ENCODE measurements at regions not wholly inside any gene's neighbourhood (a gene's known extent, or its start where the extent isn't known, plus 50 kb on each side); places are given as distances from the start of the nearest gene placed in this dataset.

DNA sequence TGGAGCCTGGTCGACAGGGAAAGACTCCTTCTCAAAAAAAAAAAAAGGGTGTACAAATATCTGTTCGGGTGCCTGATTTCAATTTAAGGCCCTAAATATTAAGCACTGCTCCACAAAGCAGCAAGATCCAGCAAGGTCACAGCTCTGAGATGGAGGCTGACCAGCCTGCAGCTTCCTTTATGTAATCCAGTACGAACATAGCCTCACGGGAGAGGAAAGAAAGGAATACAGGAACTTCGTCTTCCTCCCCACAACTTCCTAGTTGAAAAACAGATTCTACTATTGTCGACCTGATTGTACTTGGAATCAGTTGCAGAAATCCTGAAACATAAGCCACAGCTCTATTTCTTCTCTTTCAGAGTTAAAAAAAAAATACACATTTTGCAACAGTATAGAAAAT, 53.5 kb upstream of the TBC1D9 start:
- DNase-seq (ENCODE audit: low read depth, low spot score): no peak

DNA sequence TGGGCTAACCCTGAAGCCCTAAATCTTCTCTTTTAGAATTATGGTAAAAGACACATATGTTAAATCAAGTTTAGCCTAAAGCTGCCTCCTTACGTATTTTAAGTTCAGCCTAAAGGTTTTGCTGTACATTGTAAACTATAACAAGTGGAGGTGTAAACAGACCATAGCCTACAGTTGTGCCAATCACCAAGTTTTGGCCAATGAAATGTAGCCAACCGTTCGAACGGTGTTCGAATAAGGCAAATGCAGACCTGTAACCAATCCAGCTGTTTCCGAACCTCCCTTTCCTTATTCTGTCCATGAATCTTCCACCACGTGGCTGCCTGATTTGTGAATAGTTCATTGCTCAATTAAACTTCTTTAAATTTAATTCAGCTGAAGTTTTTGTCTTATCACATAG, 52.1 kb upstream of the TBC1D9 start:
- no peak for DNase-seq (ENCODE audit: low read depth, low spot score)

DNA sequence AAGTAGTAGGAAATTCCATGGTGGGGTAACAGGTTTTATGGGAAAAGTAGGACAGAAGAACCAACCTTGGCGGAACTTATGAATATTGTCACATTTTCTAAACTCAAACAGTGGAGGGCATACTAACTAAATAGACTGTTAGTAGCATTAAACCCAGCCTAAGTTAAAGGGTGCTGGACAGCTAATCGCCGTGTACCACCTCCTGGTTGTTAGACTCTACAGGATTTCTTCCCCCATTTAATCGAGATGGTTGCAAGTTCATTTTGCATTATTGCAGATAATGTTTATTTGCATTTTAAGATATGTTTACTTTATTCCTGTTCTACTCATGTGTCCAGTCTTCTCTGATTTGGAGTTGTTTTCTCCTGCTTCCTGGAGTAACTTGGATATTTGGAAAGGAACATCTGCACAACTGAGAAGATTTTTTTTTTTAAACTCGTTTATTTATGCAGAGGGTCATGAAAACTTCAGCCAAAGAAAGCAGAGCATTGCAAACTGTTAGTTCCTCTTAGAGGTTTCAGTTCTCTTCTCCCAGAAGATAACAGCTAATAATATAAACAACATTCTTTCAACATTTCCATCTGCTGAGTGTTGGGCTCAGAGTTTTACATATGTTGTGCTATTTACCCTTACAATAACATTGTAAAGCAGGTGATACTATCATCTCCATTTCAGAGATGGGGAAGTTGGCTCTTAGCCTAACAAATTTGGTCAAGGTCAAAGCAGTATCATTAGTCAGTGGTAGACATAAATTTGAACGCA, 51.5 kb upstream of the TBC1D9 start:
- peak; percentile 2 for DNase-seq (ENCODE audit: low read depth, low spot score)

DNA sequence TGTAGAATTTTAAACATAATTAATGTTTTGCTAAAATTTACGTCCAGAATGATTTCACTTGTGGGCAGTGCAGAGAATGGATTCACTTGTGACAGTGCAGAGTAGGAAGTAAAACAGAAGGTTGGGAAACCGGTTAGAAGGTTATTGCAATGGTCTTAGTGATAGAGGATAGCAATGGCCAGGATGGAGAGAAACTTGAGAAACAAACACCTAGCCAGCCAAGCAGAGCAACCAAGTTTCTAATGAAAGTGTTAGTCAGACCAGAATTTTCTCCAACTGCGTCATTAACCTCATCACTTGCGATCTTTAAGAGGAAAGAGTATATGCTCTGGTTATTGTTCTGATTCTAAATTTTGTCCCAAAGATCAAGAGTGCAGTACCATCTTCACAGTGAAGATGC, 50.0 kb upstream of the TBC1D9 start:
- DNase-seq (ENCODE audit: low read depth, low spot score): no peak
